ENCODE measurements at regions not wholly inside any gene's neighbourhood (a gene's known extent, or its start where the extent isn't known, plus 50 kb on each side); places are given as distances from the start of the nearest gene placed in this dataset.

- DNase-seq = no peak
Measured at GRCh38 chr14:85798856-85799255, 268.9 kb downstream of the FLRT2 start.

GRCh38 chr14:85793533-85793932 lies 263.6 kb downstream of the FLRT2 start:
- DNase-seq = no peak

- no peak for DNase-seq
Measured at GRCh38 chr14:85789506-85789905, 259.6 kb downstream of the FLRT2 start.

GRCh38 chr14:85788470-85789233 lies 258.7 kb downstream of the FLRT2 start:
- no peak for DNase-seq

- DNase-seq = no peak
Measured at GRCh38 chr14:85766295-85766694, 236.4 kb downstream of the FLRT2 start.

GRCh38 chr14:85764822-85765221 lies 234.9 kb downstream of the FLRT2 start:
- DNase-seq = no peak

- DNase-seq = no peak
Measured at GRCh38 chr14:85762526-85762925, 232.6 kb downstream of the FLRT2 start.

- no peak for DNase-seq
Measured at GRCh38 chr14:85752175-85752574, 222.2 kb downstream of the FLRT2 start.

GRCh38 chr14:85744573-85744972 lies 214.6 kb downstream of the FLRT2 start:
- DNase-seq = no peak

GRCh38 chr14:85732031-85732430 lies 202.1 kb downstream of the FLRT2 start:
- DNase-seq = no peak

GRCh38 chr14:85731186-85731585 lies 201.2 kb downstream of the FLRT2 start:
- DNase-seq = no peak

- no peak for DNase-seq
Measured at GRCh38 chr14:85728476-85729065, 198.6 kb downstream of the FLRT2 start.

- no peak for DNase-seq
Measured at GRCh38 chr14:85714069-85714468, 184.1 kb downstream of the FLRT2 start.

GRCh38 chr14:85711620-85712019 lies 181.7 kb downstream of the FLRT2 start:
- no peak for DNase-seq

All from activated gamma-delta T cell treated with Interleukin-2 at 50 U/mL for 16 hours (primary cell).